Stimulated activated CD8-positive, alpha-beta memory T cell treated with anti-CD3 and anti-CD28 coated beads, Interleukin-15, amount 100 ng/mL, for 4 hours (primary cell): ENCODE measurements at regions not wholly inside any gene's neighbourhood (a gene's known extent, or its start where the extent isn't known, plus 50 kb on each side); places are given as distances from the start of the nearest gene placed in this dataset.
A peak's percentile ranks its signal among the peaks of the same experiment; 100 is the strongest.

Experiments used
- DNase-seq, 2 donors: peaks; one replicate each; pipeline ENCODE4 v3.0.0-alpha.2; 2020; ENCODE audit warnings: low read depth in 2 of 2

DNA sequence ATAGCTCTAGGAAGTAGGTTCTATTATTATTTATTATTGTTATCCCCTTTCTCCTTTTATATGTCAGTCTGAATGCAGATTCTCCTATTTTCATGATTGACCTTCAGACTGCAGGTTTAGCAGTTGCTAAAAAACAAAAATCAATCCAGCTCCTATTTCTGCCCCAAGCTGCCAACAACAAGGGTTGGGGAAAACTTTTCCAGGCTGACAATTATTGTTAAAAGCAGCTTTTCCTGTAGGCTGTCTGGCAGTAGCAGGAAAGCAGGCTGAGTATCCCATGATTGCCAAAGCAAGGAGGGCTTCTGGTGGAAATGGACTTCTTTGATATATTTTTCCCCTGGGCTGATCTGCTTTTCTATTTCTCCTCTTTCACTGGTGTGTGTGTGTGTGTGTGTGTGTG, 78.0 kb upstream of the CTLA4 start:
- no peak for DNase-seq

DNA sequence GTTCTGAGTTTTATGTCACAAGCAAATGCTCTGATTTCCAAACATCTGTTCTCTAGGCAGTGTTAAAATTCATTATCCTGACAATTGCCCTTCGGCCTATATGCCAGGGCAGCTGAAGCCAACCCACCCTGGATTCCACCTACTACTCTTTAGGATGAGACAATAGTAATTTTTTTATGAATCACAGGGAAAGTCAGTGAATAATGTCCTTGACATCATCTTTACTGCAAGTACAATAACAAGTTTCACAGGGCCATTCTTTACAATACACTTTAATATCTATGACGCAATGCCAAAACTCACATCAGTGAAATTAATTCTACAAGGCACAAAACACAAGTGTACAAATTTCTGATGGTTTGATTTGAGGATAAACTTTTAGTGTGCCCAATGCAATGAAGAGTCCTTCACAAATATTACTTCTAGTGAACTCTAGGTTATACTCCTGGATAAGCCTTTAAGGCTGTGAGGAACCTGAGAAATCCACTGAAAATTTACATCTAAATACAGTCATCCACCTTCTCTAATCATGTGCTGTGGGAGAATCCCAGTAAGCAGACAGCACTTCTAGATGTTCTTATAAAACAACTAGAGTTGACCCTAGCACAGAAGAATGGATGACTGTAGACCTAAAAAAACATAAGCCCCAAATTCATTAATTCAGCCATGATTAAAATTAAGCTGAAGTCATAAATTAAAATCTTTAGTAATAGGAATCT, 77.3 kb upstream of the CTLA4 start:
- no peak for DNase-seq

DNA sequence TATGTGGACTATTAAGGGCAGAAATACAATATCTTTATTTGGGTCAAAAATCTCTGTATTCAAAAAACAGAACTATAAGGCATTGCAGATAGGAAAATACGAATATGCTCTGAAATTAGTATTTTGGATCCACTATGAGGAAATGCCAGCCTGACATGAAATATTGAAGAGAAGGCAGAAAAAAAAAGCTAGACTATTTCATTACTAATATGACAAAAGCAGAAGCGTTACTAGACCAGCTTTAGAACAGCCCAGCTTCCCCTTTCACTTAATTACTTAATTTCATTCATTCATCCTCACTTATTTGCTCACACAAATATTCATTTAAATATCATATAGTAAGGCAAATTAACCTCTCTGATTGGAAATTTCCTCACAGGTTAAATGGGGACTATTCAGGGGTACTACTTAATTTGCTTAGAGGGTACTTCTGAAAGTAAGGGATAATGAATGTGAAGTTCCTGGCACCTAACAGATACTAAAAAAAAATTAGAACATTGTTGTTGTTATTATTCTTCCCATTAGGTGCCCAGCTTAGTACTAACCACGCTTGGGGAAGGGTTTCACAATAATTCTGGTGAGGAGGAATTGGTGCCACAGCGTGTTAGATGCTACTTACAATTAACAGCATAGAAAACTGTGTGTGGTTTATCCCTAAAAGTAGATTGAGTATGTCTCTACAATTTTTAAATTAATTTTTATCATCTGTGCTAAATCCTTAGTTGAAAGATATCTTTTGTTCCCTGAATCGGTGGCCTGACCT, 71.1 kb upstream of the CTLA4 start:
- no peak for DNase-seq

GRCh38 chr2:203797276-203797675, 70.3 kb upstream of the CTLA4 start:
- no peak for DNase-seq

GRCh38 chr2:203797712-203798111, 69.9 kb upstream of the CTLA4 start:
- DNase-seq: no peak

DNA sequence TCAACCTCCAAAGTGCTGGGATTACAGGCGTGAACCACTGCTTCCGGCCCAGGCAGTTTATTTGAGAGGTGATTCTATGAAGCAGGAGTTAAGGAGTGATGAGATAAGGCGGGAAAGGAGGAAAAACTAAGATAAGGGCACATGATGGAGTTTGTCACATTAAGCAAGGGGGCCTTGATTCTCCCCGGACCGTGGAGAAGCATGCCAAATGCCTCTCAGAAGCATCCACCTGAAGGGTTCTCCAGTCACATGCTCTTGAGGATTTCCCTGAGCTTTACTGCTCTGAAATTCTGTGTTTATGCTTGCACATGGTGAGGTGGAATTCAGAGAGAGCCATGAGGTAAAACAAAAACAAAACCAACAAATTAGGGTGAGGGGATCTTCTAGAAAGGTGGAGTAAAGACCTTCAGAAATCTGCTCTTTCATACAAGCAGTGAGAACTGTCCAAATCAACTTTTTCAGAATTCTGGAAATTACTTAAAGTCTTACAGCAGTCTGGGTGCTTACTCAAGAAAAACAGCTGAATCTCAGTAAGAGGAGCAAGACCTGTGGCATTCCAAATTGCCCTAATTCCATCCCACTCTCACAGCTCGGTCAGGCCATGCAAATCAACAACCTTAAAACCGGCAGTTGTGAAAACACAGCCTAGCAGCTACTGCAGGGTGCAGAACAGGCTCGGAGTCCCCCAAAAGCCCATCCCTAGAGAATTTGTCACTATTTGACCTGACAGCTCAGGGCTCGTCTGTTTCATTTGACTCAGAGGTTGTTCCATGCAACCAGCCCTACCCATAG, 69.1 kb upstream of the CTLA4 start:
- DNase-seq: no peak

DNA sequence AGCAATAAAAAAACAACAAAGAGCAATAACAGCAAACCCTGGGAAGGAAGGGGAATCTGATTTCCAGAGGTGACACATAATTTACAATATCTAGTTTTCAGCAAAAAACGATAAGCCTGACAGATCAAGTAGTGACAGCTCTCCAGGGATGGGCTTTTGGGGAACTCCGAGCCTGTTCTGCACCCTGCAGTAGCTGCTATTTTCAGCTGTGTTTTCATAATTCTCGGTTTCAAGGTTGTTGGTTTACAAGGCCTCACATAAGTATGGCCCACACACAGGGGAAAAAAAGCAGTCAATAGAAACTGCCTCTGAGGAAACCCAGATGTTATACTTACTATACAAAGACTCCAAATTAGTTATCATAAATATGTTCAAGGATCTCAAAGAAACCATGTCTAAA, 67.7 kb upstream of the CTLA4 start:
- no peak for DNase-seq

DNA sequence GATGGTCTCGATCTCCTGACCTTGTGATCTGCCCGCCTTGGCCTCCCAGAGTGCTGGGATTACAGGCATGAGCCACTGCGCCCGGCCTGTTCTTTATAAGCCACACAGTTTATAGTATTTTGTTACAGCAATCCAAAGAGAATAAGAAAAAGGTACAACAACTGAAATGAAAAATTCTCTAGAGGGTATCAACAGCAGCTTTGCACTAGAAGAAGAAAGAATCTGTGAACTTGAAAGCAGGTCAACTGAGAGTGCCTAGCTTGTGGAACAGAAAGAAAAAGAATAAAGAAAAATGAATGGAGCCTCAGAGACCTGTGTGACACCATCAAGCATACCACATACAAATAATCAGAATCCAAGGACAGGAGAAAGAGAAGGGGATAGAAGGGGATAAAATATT, 66.8 kb upstream of the CTLA4 start:
- DNase-seq: no peak

DNA sequence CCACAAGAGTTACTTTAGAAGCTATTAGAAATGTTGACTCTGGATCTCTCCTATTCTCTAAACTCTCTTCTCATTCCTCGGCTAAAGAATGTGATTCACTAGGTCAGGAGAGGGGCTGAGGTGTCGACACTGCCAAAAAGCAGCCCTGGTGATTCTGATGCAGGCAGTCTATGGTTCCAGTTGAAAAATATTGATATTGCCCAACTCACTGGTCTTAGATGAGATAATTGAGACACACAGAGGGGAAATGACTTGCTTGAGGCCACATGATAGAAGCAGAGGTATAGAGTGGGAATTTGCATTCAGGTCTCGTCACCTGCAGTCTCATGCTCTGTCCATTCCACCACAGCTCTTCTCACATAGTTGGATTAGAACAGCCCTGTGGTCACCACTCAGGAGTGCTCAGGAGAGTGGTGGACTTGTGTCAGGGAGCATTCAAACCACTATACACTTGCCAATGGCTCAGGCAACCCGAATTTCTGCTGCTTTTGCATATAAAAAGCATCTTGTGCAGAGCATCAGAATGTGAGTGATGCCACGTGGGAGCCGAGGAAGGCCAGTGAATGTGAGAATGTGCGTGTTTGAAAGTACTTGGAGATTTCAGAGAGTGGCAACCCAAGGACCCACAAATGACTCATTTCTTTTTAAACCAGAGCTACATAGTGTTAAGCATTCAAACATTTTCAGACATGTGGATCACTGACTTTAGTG, 65.1 kb upstream of the CTLA4 start:
- peak in 1 of 2 donors; percentile 8 for DNase-seq

DNA sequence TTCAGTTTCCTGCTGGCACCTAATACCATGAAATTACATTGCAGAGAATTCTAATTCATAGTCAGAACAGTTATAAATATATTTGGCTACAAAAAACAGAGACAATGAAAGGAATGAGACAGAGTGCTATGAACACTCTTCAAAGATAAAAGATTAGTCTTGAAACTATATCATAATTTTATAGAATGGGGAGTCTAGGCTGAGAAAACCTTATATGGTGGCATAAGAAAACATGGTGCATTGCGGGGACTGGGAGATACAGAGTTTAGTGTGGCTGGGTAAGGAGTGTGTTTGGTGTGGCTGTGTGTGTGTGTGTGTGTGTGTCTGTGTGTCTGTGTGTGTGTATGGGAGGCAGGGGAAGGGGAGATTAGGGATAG, 64.5 kb upstream of the CTLA4 start:
- no peak for DNase-seq

DNA sequence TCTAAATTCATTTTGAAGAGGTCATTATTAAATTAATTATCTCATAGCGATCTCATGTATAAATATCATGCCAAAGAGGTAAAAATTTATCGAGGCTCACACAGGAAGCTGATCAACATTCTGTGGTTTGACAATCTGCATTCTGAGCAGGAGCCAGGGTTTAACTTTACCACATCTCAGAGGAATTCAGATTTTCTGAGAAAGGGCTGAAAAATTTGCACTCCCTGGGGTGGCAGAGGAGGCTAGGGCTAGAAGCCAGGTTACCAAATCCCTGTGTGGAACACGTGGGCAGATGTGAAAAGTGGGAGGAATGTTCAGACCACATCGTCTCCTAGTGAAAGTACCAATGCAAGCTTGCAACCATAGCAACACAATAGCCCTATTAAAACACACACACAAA, 63.5 kb upstream of the CTLA4 start:
- no peak for DNase-seq

- DNase-seq: no peak
These were observed 62.6 kb upstream of the CTLA4 start for GRCh38 chr2:203804764-203805485.

GRCh38 chr2:203805486-203805838, 62.1 kb upstream of the CTLA4 start:
- DNase-seq: no peak

DNA sequence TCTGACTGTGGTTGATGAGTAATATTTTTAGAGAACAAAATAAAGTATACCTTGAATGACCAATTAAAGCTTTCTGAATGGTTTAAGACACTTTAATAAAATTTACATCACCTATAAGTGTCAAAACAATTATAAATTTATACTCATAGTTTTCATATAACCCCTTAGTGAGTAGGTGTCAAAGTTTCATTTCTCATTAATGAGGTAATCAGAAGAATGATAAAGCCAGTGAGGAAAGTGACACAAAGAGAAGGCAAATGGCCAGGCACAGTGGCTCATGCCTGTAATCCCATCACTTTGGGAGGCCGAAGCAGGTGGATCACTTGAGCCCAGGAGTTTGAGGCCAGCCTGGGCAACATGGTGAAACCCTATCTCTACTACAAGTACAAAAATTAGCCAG, 60.8 kb upstream of the CTLA4 start:
- DNase-seq: no peak

DNA sequence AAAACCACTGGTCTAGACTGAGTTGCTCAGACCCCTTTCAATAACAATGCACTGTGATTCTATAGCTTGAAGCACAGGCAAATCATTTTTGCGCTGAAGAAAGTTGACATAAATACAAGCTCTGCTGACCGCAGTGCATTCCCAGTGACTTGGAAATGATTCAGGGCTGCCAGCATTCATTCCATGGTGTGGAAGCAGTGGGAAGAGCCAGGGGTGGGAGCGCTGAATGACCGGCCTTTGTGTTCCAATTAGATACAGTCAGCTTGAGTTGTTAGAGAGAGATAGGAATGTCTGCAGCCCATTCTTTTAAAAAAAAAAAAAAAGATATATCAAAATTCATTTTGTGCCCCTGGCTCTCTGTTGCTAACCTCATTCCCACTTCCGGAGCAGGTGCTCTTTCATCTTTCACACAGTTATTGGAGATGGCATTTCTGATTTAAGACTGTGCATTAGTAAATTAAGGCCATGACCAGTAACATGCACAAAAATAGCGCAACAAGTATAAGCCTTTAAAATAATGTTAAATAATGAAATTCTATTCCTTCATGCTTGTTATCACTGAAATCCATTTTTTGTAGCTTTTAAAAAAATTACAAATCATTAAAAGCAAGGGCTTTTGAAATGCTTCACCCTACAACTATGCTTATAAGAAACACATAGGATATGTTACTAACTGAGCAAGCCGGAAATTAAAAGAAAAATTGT, 59.4 kb upstream of the CTLA4 start:
- no peak for DNase-seq

GRCh38 chr2:203809084-203809521, 58.5 kb upstream of the CTLA4 start:
- DNase-seq: no peak

- DNase-seq: no peak
These were observed 57.5 kb upstream of the CTLA4 start for GRCh38 chr2:203809991-203810510.

GRCh38 chr2:203811491-203812221, 55.9 kb upstream of the CTLA4 start:
- DNase-seq: peak; percentile 38 to 61

- DNase-seq: no peak
These were observed 55.0 kb upstream of the CTLA4 start for GRCh38 chr2:203812294-203813221.
